Endothelial cell (in vitro differentiated cells): ENCODE measurements at regions not wholly inside any gene's neighbourhood (a gene's known extent, or its start where the extent isn't known, plus 50 kb on each side); places are given as distances from the start of the nearest gene placed in this dataset.

Experiments used
- DNase-seq: peaks from one replicate; pipeline ENCODE4 v3.0.0; 2021; ENCODE audit warnings: low spot score
- H3K27ac Mint-ChIP-seq: one replicate; pipeline ENCODE4 v1.8.0; 2021; ENCODE audit warnings: mixed read lengths, inconsistent platforms; ENCODE audit not compliant: unreplicated experiment
- H3K27me3 Mint-ChIP-seq: one replicate; pipeline ENCODE4 v1.8.0; 2021; ENCODE audit warnings: mild to moderate bottlenecking, moderate library complexity, mixed read lengths, inconsistent platforms; ENCODE audit not compliant: unreplicated experiment
- H3K36me3 Mint-ChIP-seq: one replicate; pipeline ENCODE4 v1.8.0; 2021; ENCODE audit warnings: mild to moderate bottlenecking, low read depth, mixed read lengths, inconsistent platforms; ENCODE audit not compliant: unreplicated experiment
- H3K4me1 Mint-ChIP-seq: one replicate; pipeline ENCODE4 v1.8.0; 2021; ENCODE audit warnings: mild to moderate bottlenecking, mixed read lengths, inconsistent platforms; ENCODE audit not compliant: unreplicated experiment
- H3K4me3 Mint-ChIP-seq: one replicate; pipeline ENCODE4 v1.8.0; 2021; ENCODE audit warnings: mild to moderate bottlenecking, mixed read lengths, inconsistent platforms; ENCODE audit not compliant: unreplicated experiment
- H3K9me3 Mint-ChIP-seq: one replicate; pipeline ENCODE4 v1.8.0; 2021; ENCODE audit warnings: mixed read lengths, inconsistent platforms; ENCODE audit not compliant: unreplicated experiment
- CTCF ChIP-seq: fragments of 200-600 bp; sonication (generic); IDR thresholded peaks from one replicate; pipeline ENCODE4 v1.5.0; 2021; ENCODE audit warnings: antibody characterized with exemption; ENCODE audit not compliant: unreplicated experiment

- no peak overlapping the region for H3K4me3 Mint-ChIP-seq
- H3K36me3 Mint-ChIP-seq: no peaks in the 10 kb centered on the region
- no peaks in the 10 kb centered on the region for H3K4me1 Mint-ChIP-seq
- no peak for TF ChIP-seq CTCF
- H3K9me3 Mint-ChIP-seq: no peaks in the 10 kb centered on the region
- H3K27ac Mint-ChIP-seq: no peak overlapping the region
- H3K27me3 Mint-ChIP-seq: no peaks in the 10 kb centered on the region
- no peak for DNase-seq
These were observed 161.4 kb upstream of the KCNJ16 start for GRCh38 chr17:69913616-69914015.

- H3K27ac Mint-ChIP-seq: no peak overlapping the region
- H3K27me3 Mint-ChIP-seq: no peaks in the 10 kb centered on the region
- DNase-seq: no peak
- H3K36me3 Mint-ChIP-seq: no peaks in the 10 kb centered on the region
- no peaks in the 10 kb centered on the region for H3K4me1 Mint-ChIP-seq
- H3K9me3 Mint-ChIP-seq: no peaks in the 10 kb centered on the region
- no peak for TF ChIP-seq CTCF
- H3K4me3 Mint-ChIP-seq: no peak overlapping the region
These were observed 160.5 kb upstream of the KCNJ16 start for GRCh38 chr17:69914520-69914919.

GRCh38 chr17:69916761-69917160 lies 158.3 kb upstream of the KCNJ16 start:
- peaks cover 3% of the 10 kb centered on the region for H3K27me3 Mint-ChIP-seq
- H3K27ac Mint-ChIP-seq: no peak overlapping the region
- no peaks in the 10 kb centered on the region for H3K36me3 Mint-ChIP-seq
- TF ChIP-seq CTCF: no peak
- no peaks in the 10 kb centered on the region for H3K9me3 Mint-ChIP-seq
- no peak overlapping the region for H3K4me3 Mint-ChIP-seq
- H3K4me1 Mint-ChIP-seq: no peaks in the 10 kb centered on the region
- DNase-seq: no peak

GRCh38 chr17:69918164-69918563 lies 156.9 kb upstream of the KCNJ16 start:
- no peak overlapping the region for H3K4me3 Mint-ChIP-seq
- DNase-seq: no peak
- no peak for TF ChIP-seq CTCF
- no peaks in the 10 kb centered on the region for H3K4me1 Mint-ChIP-seq
- H3K27me3 Mint-ChIP-seq: peaks cover 3% of the 10 kb centered on the region
- no peaks in the 10 kb centered on the region for H3K9me3 Mint-ChIP-seq
- no peaks in the 10 kb centered on the region for H3K36me3 Mint-ChIP-seq
- no peak overlapping the region for H3K27ac Mint-ChIP-seq

- H3K9me3 Mint-ChIP-seq: no peaks in the 10 kb centered on the region
- no peak overlapping the region for H3K4me3 Mint-ChIP-seq
- DNase-seq: no peak
- TF ChIP-seq CTCF: no peak
- H3K27ac Mint-ChIP-seq: no peak overlapping the region
- H3K36me3 Mint-ChIP-seq: no peaks in the 10 kb centered on the region
- H3K27me3 Mint-ChIP-seq: peaks cover 3% of the 10 kb centered on the region
- no peaks in the 10 kb centered on the region for H3K4me1 Mint-ChIP-seq
These were observed 155.2 kb upstream of the KCNJ16 start for GRCh38 chr17:69919789-69920188.
